ENCODE measurements at regions not wholly inside any gene's neighbourhood (a gene's known extent, or its start where the extent isn't known, plus 50 kb on each side); places are given as distances from the start of the nearest gene placed in this dataset.

DNA sequence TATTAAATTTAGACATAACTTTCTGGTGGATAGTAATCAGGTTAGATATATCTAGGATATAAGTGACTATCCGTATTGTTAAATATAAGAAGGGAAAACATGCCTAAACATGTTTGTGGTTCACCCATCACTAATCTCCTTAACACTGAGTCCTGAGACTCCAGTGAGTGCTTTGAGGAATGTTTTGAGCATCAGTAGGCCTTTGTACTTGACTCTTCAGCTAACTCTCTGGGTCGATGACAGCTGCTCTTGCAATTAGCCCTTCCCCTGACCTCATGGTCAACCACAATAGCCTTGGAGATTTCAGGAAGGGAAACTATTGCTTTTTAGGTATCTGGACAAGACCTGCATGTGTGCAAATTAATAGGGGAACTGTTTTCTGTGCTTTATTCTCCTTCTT lies 716.8 kb downstream of the EPHA4 start:
- no peak for DNase-seq (ENCODE audit: low spot score)

DNA sequence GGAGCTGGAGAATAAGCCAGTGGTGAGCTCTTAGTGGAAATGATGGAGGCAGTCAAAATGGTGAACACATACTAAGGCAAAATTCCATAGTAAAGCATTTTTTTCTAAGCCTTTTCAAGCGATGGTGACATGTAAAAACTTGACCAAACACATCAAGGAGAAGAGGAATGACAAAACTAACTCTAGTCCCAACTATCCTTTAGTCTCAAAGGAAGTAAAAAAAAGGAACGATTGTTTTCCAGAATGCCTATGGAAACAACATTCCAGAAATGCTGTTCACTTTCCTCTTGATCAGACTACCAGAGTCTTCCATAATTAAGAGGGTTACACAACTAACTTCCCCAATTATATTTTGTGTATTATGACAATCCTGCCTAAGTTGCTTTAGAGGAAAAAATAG lies 715.6 kb downstream of the EPHA4 start:
- DNase-seq (ENCODE audit: low spot score), result no peak

DNA sequence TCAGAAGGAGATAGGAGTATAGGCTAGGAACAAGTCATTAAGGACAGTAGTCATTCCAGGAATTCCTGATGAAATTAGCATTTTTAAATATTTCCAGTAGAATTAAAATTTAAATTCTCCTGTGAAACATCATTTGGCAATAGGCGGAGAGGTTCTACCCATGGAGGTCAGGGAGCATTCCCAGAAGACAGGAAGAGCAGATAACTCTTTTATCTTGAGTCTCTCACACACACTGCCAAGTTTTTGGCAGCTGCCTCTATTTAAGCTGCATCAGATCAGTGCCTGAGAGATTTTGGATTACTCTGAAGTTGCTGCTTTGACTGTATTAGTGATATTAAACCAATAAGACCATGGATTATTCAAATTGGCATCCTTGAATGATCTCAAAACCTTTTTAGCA lies 714.7 kb downstream of the EPHA4 start:
- DNase-seq (ENCODE audit: low spot score), result no peak

DNA sequence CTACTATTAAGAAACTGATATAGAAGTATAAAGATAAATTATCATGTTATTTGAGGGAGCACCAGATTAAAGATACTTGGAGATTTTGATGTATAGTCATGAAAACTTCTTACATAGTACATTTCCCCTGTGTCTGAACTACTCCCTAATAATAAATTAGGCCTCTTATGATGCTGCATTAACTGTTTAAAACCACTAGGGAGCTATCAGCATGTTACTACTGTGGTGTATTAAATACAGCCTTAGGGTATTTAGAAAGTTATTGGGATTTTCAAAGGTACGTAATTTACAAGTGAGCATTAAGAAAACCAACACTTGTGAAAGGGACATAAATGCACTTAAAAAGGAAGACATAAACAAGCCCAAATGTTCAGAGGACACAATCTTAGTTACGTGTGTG lies 714.0 kb downstream of the EPHA4 start:
- no peak for DNase-seq (ENCODE audit: low spot score)

DNA sequence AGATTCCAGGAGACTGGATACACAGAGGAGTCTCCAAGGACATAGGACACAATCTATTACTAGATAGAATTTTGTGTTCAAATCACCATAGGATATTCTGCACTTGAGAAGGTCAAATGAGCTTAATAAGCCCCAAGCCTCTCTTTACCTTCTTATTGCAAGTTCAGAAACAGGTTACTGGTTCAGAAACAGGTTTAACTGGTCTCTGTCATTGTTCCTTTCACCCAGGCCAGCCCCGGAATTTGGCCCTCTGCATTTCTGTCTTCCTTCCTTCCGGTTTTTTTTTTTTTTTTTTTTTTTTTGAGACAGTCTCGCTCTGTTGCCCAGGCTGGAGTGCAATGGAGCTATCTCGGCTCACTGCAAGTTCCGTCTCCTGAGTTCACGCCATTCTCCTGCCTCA lies 700.2 kb downstream of the EPHA4 start:
- DNase-seq (ENCODE audit: low spot score), result no peak

DNA sequence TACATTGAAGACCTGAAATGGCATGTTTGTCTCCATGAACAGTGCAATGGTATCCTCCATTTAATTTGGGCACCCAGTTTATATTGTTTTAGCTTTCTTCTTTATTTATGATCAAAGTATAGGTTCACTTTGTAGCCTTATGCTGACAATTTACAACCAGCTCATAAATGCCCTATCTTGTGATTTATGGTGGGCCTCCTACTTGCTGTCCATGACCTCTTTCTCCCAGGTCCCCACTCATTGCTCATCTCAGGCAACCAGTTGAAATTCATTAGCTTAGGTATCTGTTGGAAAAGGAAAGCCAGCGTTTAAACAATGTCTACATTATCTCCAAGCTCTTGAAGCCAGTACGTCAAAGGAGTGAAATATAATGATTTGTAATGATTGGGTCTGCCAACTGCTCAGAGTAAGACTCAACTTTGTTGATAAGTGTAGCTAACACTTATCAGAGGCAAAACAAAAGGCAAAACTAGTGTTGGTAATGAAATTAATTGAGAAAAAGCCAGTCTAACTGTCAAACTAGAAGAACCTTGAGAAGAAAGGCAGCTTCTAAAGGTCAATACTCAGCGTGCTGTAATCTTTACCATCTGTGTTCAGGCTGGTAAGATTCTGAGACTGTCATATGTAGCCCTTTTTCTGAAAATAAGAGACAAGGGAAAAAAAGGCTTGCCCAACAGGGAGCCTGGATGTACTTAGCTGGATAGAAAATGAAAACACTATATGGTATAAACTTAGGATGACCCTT lies 695.9 kb downstream of the EPHA4 start:
- no peak for DNase-seq (ENCODE audit: low spot score)

DNA sequence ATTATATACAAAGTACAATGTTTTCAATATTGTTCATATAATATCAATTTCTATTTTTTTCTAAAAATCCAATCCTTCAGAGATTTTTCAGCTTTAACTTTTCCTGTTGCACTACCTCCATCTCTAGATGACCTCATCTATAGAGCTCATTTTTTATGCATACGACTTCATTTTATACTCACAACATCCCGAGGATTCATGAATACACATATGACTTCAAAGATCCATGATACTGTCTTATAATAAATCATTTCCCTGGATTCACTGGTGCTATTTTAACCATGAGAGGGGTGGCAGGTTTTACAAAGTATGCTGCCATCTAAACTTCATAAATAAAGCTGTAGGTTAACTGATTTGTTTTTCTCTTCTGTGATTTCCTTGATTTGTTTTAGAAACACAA lies 694.6 kb downstream of the EPHA4 start:
- no peak for DNase-seq (ENCODE audit: low spot score)

DNA sequence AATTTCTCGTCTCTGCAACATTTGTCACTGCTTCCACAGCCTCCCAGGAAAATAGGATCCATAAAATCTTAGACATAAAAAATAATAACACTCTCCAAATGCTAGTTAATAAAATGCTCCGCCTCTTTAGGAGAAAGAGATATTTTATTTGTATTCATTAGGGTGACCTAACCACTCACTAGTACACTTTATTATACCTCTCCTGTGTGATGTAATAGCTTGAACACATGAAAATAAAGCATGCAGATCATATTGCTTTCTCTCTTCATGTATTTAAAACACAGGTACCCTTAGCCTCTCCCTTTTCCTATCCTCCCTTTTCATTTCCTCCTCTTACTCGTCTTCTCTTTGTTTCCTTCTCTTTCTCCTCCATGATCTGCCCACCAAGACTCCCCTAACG lies 694.2 kb downstream of the EPHA4 start:
- DNase-seq (ENCODE audit: low spot score), result no peak

DNA sequence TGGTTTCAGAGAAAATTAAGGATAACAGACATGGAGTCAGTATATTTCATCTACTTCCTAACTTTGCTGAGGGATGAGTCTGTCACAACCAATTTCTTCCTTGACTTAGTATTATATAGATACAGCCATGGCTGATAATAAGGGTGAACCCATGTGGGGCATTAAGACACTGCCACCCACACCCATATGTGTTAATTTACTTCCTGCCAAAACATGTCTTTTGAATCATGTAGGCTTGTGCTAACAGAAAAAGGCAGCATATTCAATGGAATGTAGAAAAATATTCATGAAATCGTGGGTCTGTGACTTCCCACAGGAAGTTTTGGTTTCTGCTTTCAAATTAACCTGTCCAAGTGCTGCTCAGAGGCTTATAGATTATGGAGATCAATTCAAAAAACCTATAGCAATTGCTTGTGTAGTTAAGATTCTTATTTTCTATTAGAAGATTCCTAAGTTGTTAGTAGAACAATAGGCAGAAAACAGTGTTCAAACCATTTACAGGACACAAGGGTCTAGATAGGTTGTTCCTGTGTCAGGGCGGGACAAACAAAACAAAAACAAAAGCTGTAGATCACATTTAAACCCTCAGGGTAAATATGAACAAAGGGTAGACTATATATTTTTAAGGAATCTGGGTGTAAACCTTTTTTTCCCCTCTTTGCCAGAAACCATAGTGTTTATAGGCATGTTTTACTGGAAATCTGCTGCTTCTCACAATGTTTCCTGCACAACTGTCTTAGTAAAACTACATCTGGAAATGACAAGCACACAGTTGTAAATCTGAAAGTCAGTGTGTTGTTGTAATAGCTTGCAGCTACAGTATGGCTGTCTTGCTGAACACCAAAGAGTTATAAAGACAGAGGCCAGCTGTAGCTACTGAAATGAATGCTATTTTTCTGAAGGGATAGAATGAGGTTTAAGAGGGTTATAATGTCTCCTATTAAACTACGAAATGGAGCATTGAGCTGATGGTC lies 691.2 kb downstream of the EPHA4 start:
- DNase-seq (ENCODE audit: low spot score), result no peak

DNA sequence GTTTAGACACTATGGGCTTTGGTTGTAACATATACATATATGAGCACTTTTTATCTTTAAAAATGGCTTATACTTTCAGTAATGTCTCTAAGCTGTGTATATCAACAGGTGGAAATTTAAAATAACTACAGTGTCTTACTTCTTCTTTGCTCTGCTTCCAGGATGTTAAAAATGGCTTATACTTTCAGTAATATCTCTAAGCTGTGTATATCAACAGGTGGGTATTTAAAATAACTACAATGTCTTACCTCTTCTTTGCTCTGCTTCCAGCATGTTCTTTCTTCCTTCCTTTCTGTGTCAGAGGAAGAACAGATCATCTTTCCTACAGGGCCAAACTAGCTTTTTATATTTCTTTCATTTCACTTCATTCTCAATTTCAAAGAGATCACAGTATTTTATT lies 689.6 kb downstream of the EPHA4 start:
- DNase-seq (ENCODE audit: low spot score), result no peak

DNA sequence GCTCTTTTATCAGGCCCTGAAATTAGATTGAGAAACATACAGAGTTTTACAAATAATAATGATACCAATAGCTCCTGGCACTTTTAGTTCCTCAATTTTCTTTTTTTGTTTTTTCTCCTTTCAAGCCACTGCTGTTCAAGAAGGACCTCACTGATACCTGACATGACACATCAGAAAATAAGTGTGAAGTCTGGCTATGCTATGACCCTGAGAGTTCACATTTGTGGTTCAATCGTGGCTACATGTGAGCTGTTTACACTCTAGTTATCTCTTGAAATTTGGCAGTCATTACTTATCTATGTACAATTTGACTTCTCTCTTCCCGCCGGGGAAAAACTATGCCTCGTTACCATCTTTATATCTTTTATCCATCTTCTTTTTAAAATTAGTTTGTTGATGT lies 686.5 kb downstream of the EPHA4 start:
- no peak for DNase-seq (ENCODE audit: low spot score)

DNA sequence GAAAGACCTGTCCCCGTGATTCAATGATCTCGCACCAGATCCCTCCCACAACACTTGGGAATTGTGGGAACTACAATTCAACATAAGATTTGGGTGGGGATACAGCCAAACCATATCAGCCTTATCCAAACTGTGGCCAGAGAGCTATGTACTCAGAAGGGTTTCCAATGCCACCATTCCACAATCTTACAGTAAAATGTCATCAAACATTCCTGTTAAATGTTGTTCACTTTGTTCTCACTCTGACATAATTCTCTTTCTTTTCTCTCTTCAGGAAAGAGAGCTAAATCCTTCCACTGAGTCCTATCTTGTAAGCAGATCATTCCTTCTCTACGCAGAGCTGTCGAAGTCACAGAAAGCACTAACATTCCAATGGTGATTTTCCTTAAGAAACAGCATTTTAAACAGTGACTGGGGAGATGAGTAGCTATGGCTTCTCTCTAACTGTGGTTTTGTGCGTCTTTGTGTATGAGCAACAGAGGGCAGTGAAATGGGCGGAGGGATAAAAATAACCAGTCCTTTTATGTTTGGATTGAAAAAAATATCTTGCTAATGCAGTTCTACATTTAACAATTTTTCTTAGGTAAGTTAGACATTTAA lies 684.7 kb downstream of the EPHA4 start:
- no peak for DNase-seq (ENCODE audit: low spot score)

DNA sequence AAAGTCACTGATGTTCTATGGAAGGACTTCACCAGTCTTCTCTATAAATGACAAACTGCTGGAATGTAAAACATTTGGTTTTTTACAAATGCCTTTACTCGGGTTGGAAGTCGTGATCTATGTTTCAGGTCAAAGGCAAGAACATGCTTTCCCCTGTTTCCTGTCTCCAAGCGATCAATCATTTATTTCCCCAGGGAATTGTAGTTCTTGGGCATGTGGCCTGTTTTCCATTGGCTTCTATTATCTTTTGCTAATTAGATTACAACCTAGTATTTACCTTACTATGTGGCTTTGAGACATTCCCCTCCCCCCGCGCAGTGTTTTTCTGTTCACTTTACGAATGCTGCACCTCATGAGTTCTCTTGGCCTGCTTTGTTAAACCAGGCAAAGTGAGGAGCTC lies 684.2 kb downstream of the EPHA4 start:
- DNase-seq (ENCODE audit: low spot score), result no peak

DNA sequence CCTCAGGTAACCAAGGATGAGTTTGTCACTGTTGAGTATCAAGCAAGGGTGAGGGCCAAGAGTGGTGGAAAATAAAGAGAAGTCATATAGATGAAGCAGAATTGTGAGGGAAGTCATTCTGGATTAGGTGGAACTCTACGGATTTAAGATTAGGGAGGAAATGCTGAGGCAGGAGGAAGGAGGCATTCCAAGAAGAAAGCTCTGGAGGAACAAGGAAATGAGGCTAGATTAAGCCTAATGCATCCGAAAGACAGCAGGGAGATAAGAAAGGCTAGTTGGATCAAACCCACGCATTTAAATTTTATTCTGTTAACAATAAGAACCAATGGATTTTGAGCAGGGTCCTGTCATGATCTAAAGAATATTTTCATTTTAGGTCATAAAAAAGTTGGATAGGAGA lies 681.2 kb downstream of the EPHA4 start:
- no peak for DNase-seq (ENCODE audit: low spot score)

DNA sequence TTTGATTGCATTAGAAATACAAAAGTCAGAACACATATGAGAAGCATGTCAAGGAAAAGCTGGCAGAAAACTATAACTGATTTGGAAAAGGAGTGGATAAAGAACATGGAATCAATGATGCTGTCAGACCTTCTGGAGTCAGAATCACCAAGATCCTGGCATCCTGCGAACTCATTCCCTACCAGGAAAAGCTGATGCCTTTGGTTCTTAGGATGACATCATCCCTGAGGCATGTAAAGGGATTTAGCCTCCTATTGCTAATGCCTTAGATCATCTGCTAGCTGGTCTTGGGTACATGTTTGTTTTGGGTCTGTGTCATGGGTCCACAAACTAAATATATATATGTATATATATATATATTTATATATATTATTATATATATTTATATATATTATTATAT lies 680.7 kb downstream of the EPHA4 start:
- DNase-seq (ENCODE audit: low spot score), result no peak

DNA sequence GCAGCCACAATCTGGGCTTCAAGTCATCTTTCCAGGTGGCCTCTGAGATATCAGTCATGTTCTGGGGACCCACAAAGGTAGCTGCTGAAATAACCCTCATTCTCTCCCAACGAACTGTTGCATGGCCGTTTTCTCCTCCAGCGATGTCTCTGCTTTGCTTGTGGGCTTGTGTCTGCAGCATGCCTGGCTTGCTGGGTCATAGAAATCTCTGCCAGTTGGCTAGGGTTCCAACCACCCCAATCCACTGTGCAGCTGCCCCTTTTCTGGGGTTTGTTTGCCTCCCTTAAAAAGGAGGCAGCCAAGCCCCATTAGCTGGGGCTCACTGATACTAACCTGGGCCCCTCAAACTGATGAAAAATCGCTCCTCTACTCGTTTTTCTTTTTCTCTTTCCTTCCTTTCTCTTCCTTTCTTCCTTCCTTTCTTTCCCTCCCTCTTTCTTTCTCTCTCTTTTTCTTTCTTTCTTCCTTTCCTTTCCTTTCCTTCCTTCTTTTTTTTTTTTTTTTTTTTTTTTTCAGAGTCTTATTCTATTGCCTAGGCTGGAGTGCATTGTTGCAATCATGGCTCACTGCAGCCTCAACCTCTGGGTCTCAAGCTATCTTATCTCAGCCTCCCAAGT lies 680.0 kb downstream of the EPHA4 start:
- no peak for DNase-seq (ENCODE audit: low spot score)

DNA sequence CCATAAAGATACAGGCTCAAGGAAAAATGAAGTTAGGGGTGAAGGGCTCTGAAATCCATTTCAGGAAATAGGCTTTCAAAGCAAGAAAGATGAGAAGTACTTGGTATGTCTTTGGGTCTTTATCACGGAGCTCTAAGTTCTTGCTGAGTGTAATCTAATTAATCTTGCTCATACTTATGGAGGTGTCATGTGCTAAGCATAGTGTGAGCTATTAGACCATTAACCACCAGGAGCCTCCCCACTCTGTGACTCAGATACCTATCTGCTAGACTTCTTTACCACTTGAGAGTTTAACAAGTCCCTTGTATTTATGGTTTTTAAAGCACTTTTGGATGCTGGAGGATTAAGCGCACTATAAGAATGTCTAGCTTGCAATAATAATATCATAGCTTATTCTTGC lies 678.7 kb downstream of the EPHA4 start:
- no peak for DNase-seq (ENCODE audit: low spot score)

DNA sequence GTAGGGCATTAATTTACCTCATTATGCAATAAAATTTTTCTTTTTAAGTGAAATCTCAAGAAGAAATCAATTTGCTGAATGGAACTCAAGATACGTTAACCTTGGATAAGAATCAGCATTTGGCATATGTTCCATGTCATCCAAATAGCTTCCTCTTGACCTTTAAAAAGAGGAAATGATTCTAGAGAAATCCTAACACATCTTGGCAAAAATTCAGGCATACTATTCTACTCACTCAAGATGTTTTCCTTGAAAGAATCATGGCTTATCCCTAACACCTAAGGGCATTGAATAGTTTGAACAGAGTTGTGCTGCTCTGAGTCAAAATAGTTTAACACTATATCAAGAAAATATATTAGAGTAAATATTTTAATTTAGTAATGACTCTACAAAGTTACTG lies 678.0 kb downstream of the EPHA4 start:
- no peak for DNase-seq (ENCODE audit: low spot score)

DNA sequence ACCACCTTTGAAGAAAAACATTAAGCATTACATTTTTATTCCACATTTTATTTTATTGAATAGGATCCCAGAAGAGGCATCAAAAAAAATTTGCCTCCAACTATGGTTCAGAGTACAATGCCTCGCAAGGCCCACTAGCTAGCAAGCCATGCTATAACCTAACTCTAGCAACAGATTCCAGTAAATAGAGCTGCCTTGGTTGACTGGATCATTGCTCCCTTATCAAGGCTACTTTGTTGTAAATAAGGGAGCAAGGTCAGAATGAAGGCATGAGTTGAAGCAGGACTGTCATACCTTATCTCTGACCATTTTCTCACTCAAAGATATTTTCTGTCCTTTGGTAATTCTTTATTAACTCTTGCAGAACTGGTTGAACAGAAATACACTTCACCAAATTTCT lies 672.6 kb downstream of the EPHA4 start:
- DNase-seq (ENCODE audit: low spot score), result no peak

DNA sequence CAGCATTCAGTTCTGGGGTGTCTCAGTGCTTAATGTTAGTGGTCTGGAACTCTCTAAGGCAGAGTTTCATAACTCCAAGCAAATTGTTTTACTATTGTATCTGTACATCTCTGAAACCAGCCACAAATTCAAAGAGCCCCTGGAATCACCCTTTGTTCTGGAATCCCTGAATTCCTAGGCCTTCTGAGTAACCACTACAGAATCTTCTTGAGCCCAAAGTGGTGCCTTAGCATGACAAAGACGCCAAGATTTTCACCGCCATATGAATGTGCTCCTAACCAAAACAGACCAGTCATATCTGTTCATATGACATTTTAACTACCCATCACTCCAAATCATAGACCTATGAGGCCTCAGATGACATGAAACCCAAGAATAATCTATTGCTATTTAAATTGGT lies 668.1 kb downstream of the EPHA4 start:
- DNase-seq (ENCODE audit: low spot score), result no peak

DNA sequence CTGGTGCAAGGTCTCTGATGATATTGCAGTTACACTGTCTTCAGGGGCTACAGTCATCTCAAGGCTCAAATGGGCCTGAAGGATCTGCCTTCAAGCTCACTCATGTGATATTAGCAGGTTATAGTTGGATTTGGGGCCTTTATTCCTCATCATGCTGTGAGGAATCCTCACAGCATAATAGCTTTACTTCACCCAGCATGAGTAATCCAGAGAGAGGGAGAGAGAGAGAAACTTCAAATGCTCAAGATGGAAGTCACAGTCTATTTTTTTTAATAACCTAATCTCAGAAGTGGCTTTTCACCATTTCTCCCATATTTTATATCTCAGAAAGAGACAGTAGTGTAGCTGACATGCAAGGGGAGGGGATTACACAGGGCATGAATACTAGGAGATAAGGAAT lies 658.7 kb downstream of the EPHA4 start:
- no peak for DNase-seq (ENCODE audit: low spot score)

DNA sequence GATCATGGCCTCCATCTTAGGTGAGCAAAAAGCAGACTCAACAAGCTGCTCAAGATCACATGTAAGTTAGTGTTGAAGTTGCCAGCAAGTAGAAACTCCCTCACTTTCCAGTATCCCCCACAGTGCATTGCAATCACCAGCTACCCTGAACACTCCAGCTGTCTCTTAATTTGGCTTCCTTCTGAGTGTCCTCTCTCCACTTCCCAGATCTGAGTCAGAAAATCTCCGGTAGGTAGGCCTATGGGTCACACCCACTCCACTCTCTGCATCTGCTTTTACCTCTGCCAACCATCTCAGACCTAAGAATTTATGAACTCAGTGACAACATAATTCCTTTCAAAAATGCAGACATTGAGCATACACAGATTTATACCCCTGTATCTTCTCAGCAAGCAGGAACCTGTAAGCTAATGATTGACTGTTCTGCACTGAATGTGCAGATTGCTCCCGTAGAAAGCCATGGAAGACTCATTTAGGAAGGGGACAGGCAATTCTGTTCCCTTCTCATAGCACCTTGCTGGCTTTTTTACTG lies 656.9 kb downstream of the EPHA4 start:
- no peak for DNase-seq (ENCODE audit: low spot score)

Measured in putamen (tissue), 1 donor.